PC-3 (cell line): ENCODE measurements at regions not wholly inside any gene's neighbourhood (a gene's known extent, or its start where the extent isn't known, plus 50 kb on each side); places are given as distances from the start of the nearest gene placed in this dataset.

Source experiments
- CTCF ChIP-seq: fragments of 300-600 bp; sonication (generic); conservative IDR thresholded peaks from 2 replicates; pipeline ENCODE4 v1.5.1; 2017; ENCODE audit warnings: antibody characterized with exemption, low read depth, mild to moderate bottlenecking, low read length
- EZH2phosphoT487 ChIP-seq: fragments of 300-600 bp; sonication (generic); IDR thresholded peaks from 2 replicates; pipeline ENCODE4 v1.6.1; 2018; ENCODE audit warnings: mild to moderate bottlenecking, antibody characterized with exemption, low read length, borderline replicate concordance

- no peak for TF ChIP-seq CTCF
- no peak for TF ChIP-seq EZH2phosphoT487
Observed at GRCh38 chr2:107202962-107203591, 317.1 kb upstream of the ST6GAL2 start.
